ENCODE measurements at regions not wholly inside any gene's neighbourhood (a gene's known extent, or its start where the extent isn't known, plus 50 kb on each side); places are given as distances from the start of the nearest gene placed in this dataset.

GRCh38 chr14:22438742-22439141 lies 150.3 kb downstream of the DAD1 start:
- Histone ChIP-seq H3K4me1 (replicated peaks in 1 of 2) (no peaks in the 10 kb centered on the region), H3K27ac (no peak overlapping the region), H3K9me3 (replicated peaks in 1 of 3) (no peaks in the 10 kb centered on the region), H3K27me3 (no peaks in the 10 kb centered on the region), H3K4me3 (no peak overlapping the region), H3K36me3 (replicated peaks in 1 of 2) (no peaks in the 10 kb centered on the region)
- 82 to 93% (median 86%) methylated on average over 3 of the region's 3 CpGs for whole genome bisulfite sequencing, 4 donors
- TF ChIP-seq POLR2A (IDR thresholded peaks at IDR 0.05) (no peak), CTCF (IDR thresholded peaks at IDR 0.05) (no peak)
- intact Hi-C loops (cut with DNase I), result no loop called here
- DNase-seq, result no peak

- Histone ChIP-seq H3K27ac (no peak overlapping the region), H3K27me3 (no peaks in the 10 kb centered on the region), H3K36me3 (replicated peaks in 1 of 2) (no peaks in the 10 kb centered on the region), H3K4me3 (no peak overlapping the region), H3K4me1 (replicated peaks in 1 of 2) (peaks cover 0 to 21% of the 10 kb centered on the region in 2 donors), H3K9me3 (replicated peaks in 1 of 3) (no peaks in the 10 kb centered on the region)
- no peak for DNase-seq
- intact Hi-C loops (cut with DNase I), result no loop called here
- TF ChIP-seq POLR2A (IDR thresholded peaks at IDR 0.05) (no peak), CTCF (IDR thresholded peaks at IDR 0.05) (no peak)
- 86 to 92% (median 89%) methylated on average over 6 of the region's 6 CpGs for WGBS, 4 donors
Measured at GRCh38 chr14:22434901-22435550, 154.0 kb downstream of the DAD1 start.

- Histone ChIP-seq H3K27ac (no peak overlapping the region), H3K27me3 (no peaks in the 10 kb centered on the region), H3K9me3 (replicated peaks in 1 of 3) (no peaks in the 10 kb centered on the region), H3K4me1 (replicated peaks in 1 of 2) (peaks cover 0 to 26% of the 10 kb centered on the region in 2 donors), H3K36me3 (replicated peaks in 1 of 2) (no peaks in the 10 kb centered on the region), H3K4me3 (no peak overlapping the region)
- intact Hi-C loops (cut with DNase I), result no loop called here
- 77 to 91% (median 82%) methylated on average over 4 of the region's 4 CpGs for WGBS, 4 donors
- no peak for TF ChIP-seq POLR2A (IDR thresholded peaks at IDR 0.05)
- TF ChIP-seq CTCF (IDR thresholded peaks at IDR 0.05), result no peak
- no peak for DNase-seq
Measured at GRCh38 chr14:22434030-22434429, 155.0 kb downstream of the DAD1 start.

- no peak for TF ChIP-seq CTCF (IDR thresholded peaks at IDR 0.05)
- no peak for TF ChIP-seq POLR2A (IDR thresholded peaks at IDR 0.05)
- H3K4me3 ChIP-seq, result no peak overlapping the region
- WGBS, 4 donors, result 46 to 68% (median 65%) methylated on average over 4 of the region's 4 CpGs
- H3K4me1 ChIP-seq (replicated peaks in 1 of 2), result peaks cover 0 to 36% of the 10 kb centered on the region in 2 donors
- H3K27ac ChIP-seq, result no peak overlapping the region
- no peaks in the 10 kb centered on the region for H3K36me3 ChIP-seq (replicated peaks in 1 of 2)
- no peaks in the 10 kb centered on the region for H3K27me3 ChIP-seq
- no peak for DNase-seq
- H3K9me3 ChIP-seq (replicated peaks in 1 of 3), result no peaks in the 10 kb centered on the region
- intact Hi-C loops (cut with DNase I), result no loop called here
Measured at GRCh38 chr14:22433069-22433468, 156.0 kb downstream of the DAD1 start.

All from adrenal gland (tissue), 9 donors.